Activated CD8-positive, alpha-beta T cell treated with anti-CD3 and anti-CD28 coated beads for 36 hours (primary cell): ENCODE measurements at regions not wholly inside any gene's neighbourhood (a gene's known extent, or its start where the extent isn't known, plus 50 kb on each side); places are given as distances from the start of the nearest gene placed in this dataset.

ENCODE experiments used
- ATAC-seq: fragments of 200-7000 bp; cut with Tn5 transposase; one replicate; pipeline ENCODE4 v1.10.0; 2021; ENCODE audit warnings: mild to moderate bottlenecking, moderate library complexity
- CTCF ChIA-PET: fragments of 350-600 bp; sonication (Branson Sonifier 250); formaldehyde crosslinking; loops from one replicate; lab custom pipeline; 2021; ENCODE audit warnings: antibody characterized with exemption; lab: Charles Lee
- POLR2A ChIA-PET: fragments of 350-600 bp; sonication (Branson Sonifier 250); formaldehyde crosslinking; loops from one replicate; lab custom pipeline; 2021; ENCODE audit warnings: antibody characterized with exemption; lab: Charles Lee
- DNase-seq: peaks from one replicate; pipeline ENCODE4 v3.0.0-alpha.2; 2020
- H3K27ac Mint-ChIP-seq: one replicate; pipeline ENCODE4 v1.8.0; 2021; ENCODE audit warnings: mild to moderate bottlenecking, mixed read lengths
- H3K27me3 Mint-ChIP-seq: one replicate; pipeline ENCODE4 v1.8.0; 2021; ENCODE audit warnings: mixed read lengths
- H3K36me3 Mint-ChIP-seq: one replicate; pipeline ENCODE4 v1.8.0; 2021; ENCODE audit warnings: low read depth, mixed read lengths
- H3K4me1 Mint-ChIP-seq: one replicate; pipeline ENCODE4 v1.8.0; 2021; ENCODE audit warnings: low read depth, mixed read lengths
- H3K4me3 Mint-ChIP-seq: one replicate; pipeline ENCODE4 v1.8.0; 2021; ENCODE audit warnings: mild to moderate bottlenecking, moderate library complexity, mixed read lengths
- H3K9me3 Mint-ChIP-seq: one replicate; pipeline ENCODE4 v1.8.0; 2021; ENCODE audit warnings: mixed read lengths
- intact Hi-C: fragments of 100-400 bp; cut with micrococcal nuclease; formaldehyde crosslinking; loops from one replicate; pipeline ENCODE4 v1.10.0; 2022
- TF ChIP-seq, protein P1 (sequence below): fragments of 200-600 bp; IDR thresholded peaks from one replicate; pipeline ENCODE4 v1.8.0; 2022; ENCODE audit warnings: antibody characterized with exemption, mild to moderate bottlenecking

DNA sequence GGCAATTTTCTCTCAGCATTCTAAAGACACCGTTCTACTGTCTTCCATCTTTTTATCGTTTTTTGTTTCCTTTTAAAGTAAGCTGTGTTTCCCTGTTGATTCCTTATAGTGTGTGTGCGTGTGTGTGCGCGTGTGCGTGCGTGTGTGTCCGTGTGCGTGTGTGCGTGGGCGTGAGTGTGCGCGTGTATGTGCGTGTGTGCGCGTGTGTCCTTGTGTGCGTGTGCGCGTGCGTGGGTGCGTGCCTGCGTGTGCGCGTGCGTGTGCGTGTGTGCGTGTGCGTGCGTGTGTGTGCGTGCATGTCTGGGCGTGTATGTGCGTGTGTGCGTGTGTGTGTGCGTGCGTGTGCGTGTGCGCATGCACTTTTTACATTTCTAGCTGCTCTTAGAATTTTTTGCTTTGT, 1033.7 kb downstream of the BRD1 start:
- intact Hi-C loops, result no loop called here
- Mint-ChIP-seq H3K27ac (no peak overlapping the region), H3K27me3 (peaks cover 2% of the 10 kb centered on the region), H3K9me3 (peaks cover 3% of the 10 kb centered on the region), H3K4me1 (no peaks in the 10 kb centered on the region), H3K4me3 (no peak overlapping the region), H3K36me3 (no peaks in the 10 kb centered on the region)
- TF ChIP-seq, protein P1, sequence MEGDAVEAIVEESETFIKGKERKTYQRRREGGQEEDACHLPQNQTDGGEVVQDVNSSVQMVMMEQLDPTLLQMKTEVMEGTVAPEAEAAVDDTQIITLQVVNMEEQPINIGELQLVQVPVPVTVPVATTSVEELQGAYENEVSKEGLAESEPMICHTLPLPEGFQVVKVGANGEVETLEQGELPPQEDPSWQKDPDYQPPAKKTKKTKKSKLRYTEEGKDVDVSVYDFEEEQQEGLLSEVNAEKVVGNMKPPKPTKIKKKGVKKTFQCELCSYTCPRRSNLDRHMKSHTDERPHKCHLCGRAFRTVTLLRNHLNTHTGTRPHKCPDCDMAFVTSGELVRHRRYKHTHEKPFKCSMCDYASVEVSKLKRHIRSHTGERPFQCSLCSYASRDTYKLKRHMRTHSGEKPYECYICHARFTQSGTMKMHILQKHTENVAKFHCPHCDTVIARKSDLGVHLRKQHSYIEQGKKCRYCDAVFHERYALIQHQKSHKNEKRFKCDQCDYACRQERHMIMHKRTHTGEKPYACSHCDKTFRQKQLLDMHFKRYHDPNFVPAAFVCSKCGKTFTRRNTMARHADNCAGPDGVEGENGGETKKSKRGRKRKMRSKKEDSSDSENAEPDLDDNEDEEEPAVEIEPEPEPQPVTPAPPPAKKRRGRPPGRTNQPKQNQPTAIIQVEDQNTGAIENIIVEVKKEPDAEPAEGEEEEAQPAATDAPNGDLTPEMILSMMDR, result no peak
- ChIA-PET CTCF (no interaction called here), POLR2A (no interaction called here)
- no peak for ATAC-seq
- DNase-seq, result no peak

GRCh38 chr22:48786679-48786996, 1041.0 kb downstream of the BRD1 start:
- intact Hi-C loops, result no loop called here
- POLR2A ChIA-PET, result no interaction called here
- peaks cover 1% of the 10 kb centered on the region for H3K27me3 Mint-ChIP-seq
- ATAC-seq, result no peak
- H3K9me3 Mint-ChIP-seq, result no peaks in the 10 kb centered on the region
- DNase-seq, result no peak
- no peak overlapping the region for H3K27ac Mint-ChIP-seq
- no peaks in the 10 kb centered on the region for H3K36me3 Mint-ChIP-seq
- no peak overlapping the region for H3K4me3 Mint-ChIP-seq
- no peaks in the 10 kb centered on the region for H3K4me1 Mint-ChIP-seq
- CTCF ChIA-PET, result no interaction called here
- TF ChIP-seq, protein P1, result no peak

DNA sequence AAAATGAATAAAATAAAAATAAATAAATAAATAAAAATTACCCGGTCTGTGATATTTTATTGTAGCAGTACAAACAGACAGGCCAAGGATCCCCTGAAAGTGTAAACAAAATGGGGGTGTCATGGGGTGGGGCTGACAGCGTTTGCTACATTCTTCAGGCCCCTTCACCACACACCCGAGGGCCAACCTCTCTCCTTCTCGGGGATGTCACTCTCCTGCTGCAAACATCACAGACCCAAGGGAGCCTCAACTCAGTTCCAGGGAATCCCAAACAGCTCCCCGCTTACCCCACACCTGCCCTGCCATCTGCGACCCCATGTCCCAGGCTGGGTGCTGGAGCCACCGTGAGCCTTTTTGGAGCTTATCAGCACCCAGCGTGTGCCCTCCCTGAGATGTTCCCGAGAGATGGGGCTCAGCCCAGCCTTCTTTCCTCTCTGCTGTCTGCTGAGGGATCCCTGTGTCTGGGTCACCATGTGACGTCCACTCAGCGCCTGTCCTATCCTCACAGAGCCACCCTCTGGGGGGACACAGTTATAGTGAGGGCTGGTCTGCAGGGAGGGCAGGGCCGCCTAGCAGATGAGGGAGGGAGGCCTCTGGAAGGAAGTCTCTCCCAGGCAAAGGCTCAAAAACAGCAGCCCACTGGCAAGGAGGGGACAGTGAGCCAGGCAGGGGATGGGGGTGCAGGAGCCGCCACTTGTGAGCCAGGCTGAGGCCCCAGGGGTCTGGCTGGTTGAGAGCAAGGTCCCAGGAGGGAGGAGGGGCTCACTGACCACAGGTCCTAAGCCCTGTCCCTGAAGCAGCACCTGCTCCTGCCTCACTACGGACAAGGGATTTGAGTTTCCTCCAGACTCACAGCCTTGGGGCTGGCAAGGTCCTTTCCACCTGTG, 1041.6 kb downstream of the BRD1 start:
- Mint-ChIP-seq H3K4me3 (no peak overlapping the region), H3K9me3 (no peaks in the 10 kb centered on the region), H3K36me3 (no peaks in the 10 kb centered on the region), H3K27me3 (peaks cover 1% of the 10 kb centered on the region), H3K27ac (no peak overlapping the region), H3K4me1 (no peaks in the 10 kb centered on the region)
- TF ChIP-seq, protein P1, result no peak
- ChIA-PET CTCF (no interaction called here), POLR2A (no interaction called here)
- no peak for ATAC-seq
- DNase-seq, result no peak
- intact Hi-C loops, result no loop called here

- Mint-ChIP-seq H3K4me3 (no peak overlapping the region), H3K27me3 (peaks cover 1% of the 10 kb centered on the region), H3K27ac (no peak overlapping the region), H3K4me1 (no peaks in the 10 kb centered on the region), H3K36me3 (no peaks in the 10 kb centered on the region), H3K9me3 (no peaks in the 10 kb centered on the region)
- intact Hi-C loops, result no loop called here
- DNase-seq (no peak), ATAC-seq (no peak)
- ChIA-PET CTCF (no interaction called here), POLR2A (no interaction called here)
- TF ChIP-seq, protein P1, result no peak
Observed at GRCh38 chr22:48784701-48785503, 1042.8 kb downstream of the BRD1 start.

- TF ChIP-seq, protein P1, result no peak
- ATAC-seq (no peak), DNase-seq (no peak)
- Mint-ChIP-seq H3K4me1 (no peaks in the 10 kb centered on the region), H3K36me3 (no peaks in the 10 kb centered on the region), H3K9me3 (no peaks in the 10 kb centered on the region), H3K27ac (no peak overlapping the region), H3K27me3 (peaks cover 1% of the 10 kb centered on the region), H3K4me3 (no peak overlapping the region)
- ChIA-PET POLR2A (no interaction called here), CTCF (interaction anchor here (0.7 to 1.3 kb wide), 2 partner anchors 11 to 18 kb away, joined by 3 to 4 read pairs; no protein-coding TSS in a partner anchor)
- intact Hi-C loops, result no loop called here
Observed at GRCh38 chr22:48783821-48784266, 1043.8 kb downstream of the BRD1 start.
